GM18502 (cell line): ENCODE measurements at regions not wholly inside any gene's neighbourhood (a gene's known extent, or its start where the extent isn't known, plus 50 kb on each side); places are given as distances from the start of the nearest gene placed in this dataset.
"Not testable (repeated sequence)": the region's sequence is repeated elsewhere in the genome, so short reads cannot be mapped to it uniquely, and the experiment has no call there.

Experiments
- ATAC-seq: cut with Tn5 transposase; IDR thresholded peaks from one replicate; pipeline ENCODE4 v1.9.1; 2021; ENCODE audit warnings: mild to moderate bottlenecking; ENCODE audit not compliant: unreplicated experiment, poor library complexity

- not testable (repeated sequence) for ATAC-seq
Observed at GRCh38 chr10:76815505-76815904, 822.1 kb downstream of the KCNMA1 start.

GRCh38 chr10:76811430-76811829 is 826.2 kb downstream of the KCNMA1 start:
- ATAC-seq, result no peak

- ATAC-seq, result no peak
Observed at GRCh38 chr10:76788452-76788811, 849.2 kb downstream of the KCNMA1 start.

- no peak for ATAC-seq
Observed at GRCh38 chr10:76787746-76788451, 849.7 kb downstream of the KCNMA1 start.

GRCh38 chr10:76786504-76787072 is 851.0 kb downstream of the KCNMA1 start:
- ATAC-seq, result no peak

- ATAC-seq, result no peak
Observed at GRCh38 chr10:76784076-76784475, 853.5 kb downstream of the KCNMA1 start.

GRCh38 chr10:76779796-76780301 is 857.8 kb downstream of the KCNMA1 start:
- ATAC-seq, result no peak

GRCh38 chr10:76778914-76779795 is 858.5 kb downstream of the KCNMA1 start:
- ATAC-seq, result no peak

GRCh38 chr10:76774987-76775603 is 862.5 kb downstream of the KCNMA1 start:
- ATAC-seq, result no peak

- no peak for ATAC-seq
Observed at GRCh38 chr10:76769582-76769981, 868.0 kb downstream of the KCNMA1 start.

GRCh38 chr10:76769161-76769560 is 868.4 kb downstream of the KCNMA1 start:
- no peak for ATAC-seq

GRCh38 chr10:76766682-76767081 is 870.9 kb downstream of the KCNMA1 start:
- no peak for ATAC-seq

GRCh38 chr10:76764921-76765320 is 872.7 kb downstream of the KCNMA1 start:
- ATAC-seq, result not testable (repeated sequence)

GRCh38 chr10:76764177-76764576 is 873.4 kb downstream of the KCNMA1 start:
- ATAC-seq, result no peak

GRCh38 chr10:76763376-76763775 is 874.2 kb downstream of the KCNMA1 start:
- ATAC-seq, result no peak

- no peak for ATAC-seq
Observed at GRCh38 chr10:76759681-76760080, 877.9 kb downstream of the KCNMA1 start.

GRCh38 chr10:76743169-76743568 is 894.4 kb downstream of the KCNMA1 start:
- ATAC-seq, result no peak

GRCh38 chr10:76740514-76740913 is 897.1 kb downstream of the KCNMA1 start:
- ATAC-seq, result no peak

- ATAC-seq, result no peak
Observed at GRCh38 chr10:76738991-76739390, 898.6 kb downstream of the KCNMA1 start.

GRCh38 chr10:76736815-76737618 is 900.6 kb downstream of the KCNMA1 start:
- no peak for ATAC-seq
